ENCODE measurements at regions not wholly inside any gene's neighbourhood (a gene's known extent, or its start where the extent isn't known, plus 50 kb on each side); places are given as distances from the start of the nearest gene placed in this dataset.

GRCh38 chr9:35549441-35549840 lies 55.6 kb upstream of the TESK1 start:
- no peak for TF ChIP-seq CTCF (conservative IDR thresholded peaks at IDR 0.05 in 1 of 2, IDR thresholded peaks at IDR 0.05 in 1 of 2; ENCODE audit: extremely low read depth in 1 of 2, insufficient read depth in 1 of 2, low read depth in 1 of 2, low read length in 2 of 2)
- no peak for TF ChIP-seq EZH2 (IDR thresholded peaks at IDR 0.05; ENCODE audit: borderline replicate concordance, low read length)

Data from mammary epithelial cell (primary cell).